Adrenal gland (tissue), 9 donors: ENCODE measurements at regions not wholly inside any gene's neighbourhood (a gene's known extent, or its start where the extent isn't known, plus 50 kb on each side); places are given as distances from the start of the nearest gene placed in this dataset.

ENCODE experiments used
- DNase-seq, 7 donors: peaks; one replicate each; pipeline ENCODE4 v3.0.0-alpha.2; 2019 to 2020
- H3K27ac ChIP-seq, 5 donors: fragments of 200-600 bp; sonication (generic) in 4 of 5; 1 replicate in 3 of 5; 2 replicates in 2 of 5; pipeline versions ENCODE4 v1.5.1 to v1.8.0; 2016 to 2020; ENCODE audit warnings: mild to moderate bottlenecking in 1 of 5
- H3K27me3 ChIP-seq: fragments of 200-600 bp; 2 replicates; pipeline ENCODE4 v1.8.0; 2021
- H3K36me3 ChIP-seq, 2 donors: fragments of 200-600 bp; replicated peaks in 1 of 2; 1 replicate in 1 of 2; 2 replicates in 1 of 2; pipeline versions ENCODE4 v1.5.1 to v1.8.0; 2018 to 2022
- H3K4me1 ChIP-seq, 2 donors: fragments of 200-600 bp; replicated peaks in 1 of 2; 1 replicate in 1 of 2; 2 replicates in 1 of 2; pipeline versions ENCODE4 v1.5.1 to v1.8.0; 2018 to 2021
- H3K4me3 ChIP-seq, 4 donors: fragments of 200-600 bp; sonication (generic) in 3 of 4; one replicate each; pipeline ENCODE4 v1.5.1; 2016 to 2018
- H3K9me3 ChIP-seq, 3 donors: fragments of 200-600 bp; sonication (generic) in 1 of 3; replicated peaks in 1 of 3; 1 replicate in 2 of 3; 2 replicates in 1 of 3; pipeline versions ENCODE4 v1.5.1 to v1.8.0; 2016 to 2021
- CTCF ChIP-seq, 6 experiments: fragments of 450-650 bp in 4 of 6; fragments of 200-600 bp in 2 of 6; sonication (generic) in 1 of 6; IDR thresholded peaks; 1 replicate in 5 of 6; 2 replicates in 1 of 6; pipeline versions ENCODE4 v1.5.1 to v1.8.0; 2016 to 2021; ENCODE audit warnings: antibody characterized with exemption in 6 of 6, mild to moderate bottlenecking in 2 of 6, moderate library complexity in 1 of 6
- POLR2A ChIP-seq, 2 donors: fragments of 450-650 bp; IDR thresholded peaks; one replicate each; pipeline ENCODE4 v1.6.1; 2017; ENCODE audit warnings: antibody characterized with exemption in 2 of 2, mild to moderate bottlenecking in 2 of 2, moderate library complexity in 1 of 2
- WGBS, 4 donors: extraction: QIAGEN DNeasy Blood & Tissue Kit in 2 of 4; methylation state at CpG; one replicate each; pipeline versions ENCODE4 v1.1.5 to v1.1.7; 2013 to 2017; 5-methylcytosine and 5-hydroxymethylcytosine counted together
- intact Hi-C, 2 donors: fragments of 100-400 bp; cut with DNase I; formaldehyde crosslinking; loops; one replicate each; pipeline versions ENCODE4 v1.14.1 to v1.15.0; 2022 to 2023
- donor health status: healthy with polysubstance abuse.
- donor health status: Bipolar disorder and iron deficiency.
- donor health status: DM: yes; HTN: yes; CAD: no.
- donor health status: DM: no; HTN: no; CAD: no.
- donor health status: DM: no; HTN: no; CAD: no.

GRCh38 chr7:138289082-138289481 lies 171.0 kb upstream of the TRIM24 start:
- Histone ChIP-seq H3K36me3 (no peaks in the 10 kb centered on the region), H3K4me3 (no peak overlapping the region), H3K9me3 (no peaks in the 10 kb centered on the region), H3K4me1 (peaks cover 8 to 11% of the 10 kb centered on the region in 2 donors), H3K27me3 (no peaks in the 10 kb centered on the region), H3K27ac (no peak overlapping the region)
- no peak for DNase-seq
- no peak for TF ChIP-seq POLR2A (IDR thresholded peaks at IDR 0.05)
- no peak for TF ChIP-seq CTCF (IDR thresholded peaks at IDR 0.05)
- intact Hi-C loops: no loop called here

GRCh38 chr7:138289864-138290263 lies 170.2 kb upstream of the TRIM24 start:
- intact Hi-C loops: no loop called here
- H3K4me3 ChIP-seq: no peak overlapping the region
- no peak for DNase-seq
- no peaks in the 10 kb centered on the region for H3K9me3 ChIP-seq
- no peaks in the 10 kb centered on the region for H3K27me3 ChIP-seq
- H3K4me1 ChIP-seq: peaks cover 11 to 17% of the 10 kb centered on the region in 2 donors
- no peaks in the 10 kb centered on the region for H3K36me3 ChIP-seq
- no peak overlapping the region for H3K27ac ChIP-seq
- TF ChIP-seq POLR2A (IDR thresholded peaks at IDR 0.05): no peak
- TF ChIP-seq CTCF (IDR thresholded peaks at IDR 0.05): no peak
- 81 to 90% (median 87%) methylated on average over 2 of the region's 2 CpGs for WGBS, 4 donors

- WGBS, 4 donors: 77 to 91% (median 86%) methylated on average over 3 of the region's 3 CpGs
- DNase-seq: no peak
- intact Hi-C loops: no loop called here
Measured at GRCh38 chr7:138292951-138293350, 167.1 kb upstream of the TRIM24 start.

GRCh38 chr7:138295049-138295637 lies 164.9 kb upstream of the TRIM24 start:
- no peak for TF ChIP-seq CTCF (IDR thresholded peaks at IDR 0.05)
- TF ChIP-seq POLR2A (IDR thresholded peaks at IDR 0.05): no peak
- Histone ChIP-seq H3K4me3 (no peak overlapping the region), H3K9me3 (no peaks in the 10 kb centered on the region), H3K27me3 (no peaks in the 10 kb centered on the region), H3K27ac (peak overlapping the region in 3 of 5 donors; percentile 16 to 49 (median 28)), H3K36me3 (no peaks in the 10 kb centered on the region), H3K4me1 (peaks cover 12 to 21% of the 10 kb centered on the region in 2 donors)
- DNase-seq: no peak
- WGBS, 4 donors: 64 to 84% (median 64%) methylated on average over 3 of the region's 3 CpGs
- intact Hi-C loops: no loop called here

More at GRCh38 chr7:138292951-138293350, 167.1 kb upstream of the TRIM24 start:
- no peak overlapping the region for H3K4me3 ChIP-seq
- TF ChIP-seq CTCF (IDR thresholded peaks at IDR 0.05) (no peak), POLR2A (IDR thresholded peaks at IDR 0.05) (no peak)
- no peaks in the 10 kb centered on the region for H3K27me3 ChIP-seq
- peaks cover 12 to 21% of the 10 kb centered on the region in 2 donors for H3K4me1 ChIP-seq
- no peak overlapping the region for H3K27ac ChIP-seq
- no peaks in the 10 kb centered on the region for H3K36me3 ChIP-seq
- no peaks in the 10 kb centered on the region for H3K9me3 ChIP-seq
